NB4 (cell line): ENCODE measurements at regions not wholly inside any gene's neighbourhood (a gene's known extent, or its start where the extent isn't known, plus 50 kb on each side); places are given as distances from the start of the nearest gene placed in this dataset.
A peak's percentile ranks its signal among the peaks of the same experiment; 100 is the strongest.

Experiments
- DNase-seq: peaks from one replicate; pipeline ENCODE4 v3.0.0; 2010; ENCODE audit warnings: low read depth
- H3K4me3 ChIP-seq: one replicate; pipeline ENCODE4 v1.5.1; 2011; ENCODE audit warnings: mild to moderate bottlenecking, low read depth, low read length, moderate library complexity
- CTCF ChIP-seq: IDR thresholded peaks from one replicate; pipeline ENCODE4 v1.5.1; 2012; ENCODE audit warnings: low read depth, low read length
- MAX ChIP-seq: IDR thresholded peaks from 2 replicates; pipeline ENCODE4 v1.6.1; 2011; ENCODE audit warnings: low read depth, low read length
- MYC ChIP-seq: IDR thresholded peaks from 2 replicates; pipeline ENCODE4 v1.6.1; 2011; ENCODE audit warnings: low read depth, low read length
- POLR2A ChIP-seq: IDR thresholded peaks from 2 replicates; pipeline ENCODE4 v1.6.1; 2011; ENCODE audit warnings: mild to moderate bottlenecking; ENCODE audit not compliant: insufficient read length; ENCODE audit errors: extremely low read depth

DNA sequence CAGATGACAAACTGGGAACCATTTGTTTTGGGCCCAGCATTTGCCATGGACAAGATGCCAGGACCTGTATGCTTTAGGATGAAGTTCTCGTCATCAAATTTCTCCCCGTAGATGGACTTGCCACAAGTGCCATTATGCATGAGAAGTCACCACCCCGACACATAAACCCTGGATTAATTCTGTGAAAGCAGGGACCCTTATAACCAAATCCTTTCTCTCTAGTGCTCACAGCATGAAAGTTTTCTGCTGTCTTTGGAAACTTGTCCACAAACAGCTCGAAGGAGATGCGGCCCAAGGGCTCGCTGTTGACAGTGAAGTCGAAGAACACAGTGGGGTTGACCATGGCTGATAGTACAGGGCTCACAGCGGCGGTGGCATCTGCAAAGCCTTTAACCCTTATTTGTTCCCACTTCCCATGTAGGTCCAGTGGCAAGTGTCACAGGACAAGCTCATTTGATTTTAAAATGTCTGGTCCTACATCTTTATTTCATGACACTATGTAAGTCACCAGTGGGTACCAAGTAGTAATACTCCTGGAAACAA lies 75.2 kb upstream of the MIR17HG start:
- no peak overlapping the region for H3K4me3 ChIP-seq
- no peak for DNase-seq
- TF ChIP-seq POLR2A = no peak
- TF ChIP-seq MAX = no peak
- TF ChIP-seq MYC = no peak
- TF ChIP-seq CTCF = no peak

- no peak for DNase-seq
- no peak overlapping the region for H3K4me3 ChIP-seq
- TF ChIP-seq POLR2A (no peak), CTCF (no peak), MYC (no peak), MAX (no peak)
Measured at GRCh38 chr13:91273675-91274074, 73.8 kb upstream of the MIR17HG start.

GRCh38 chr13:91277013-91277676 lies 70.3 kb upstream of the MIR17HG start:
- TF ChIP-seq POLR2A (no peak), MAX (no peak), MYC (no peak), CTCF (no peak)
- DNase-seq = no peak
- H3K4me3 ChIP-seq = no peak overlapping the region

GRCh38 chr13:91278291-91278690 lies 69.2 kb upstream of the MIR17HG start:
- DNase-seq = no peak
- no peak for TF ChIP-seq MAX
- TF ChIP-seq MYC = no peak
- no peak for TF ChIP-seq CTCF
- no peak for TF ChIP-seq POLR2A
- no peak overlapping the region for H3K4me3 ChIP-seq

- TF ChIP-seq MAX = no peak
- no peak for TF ChIP-seq MYC
- no peak for TF ChIP-seq CTCF
- no peak for TF ChIP-seq POLR2A
- peak; percentile 11 for DNase-seq
- H3K4me3 ChIP-seq = no peak overlapping the region
Measured at GRCh38 chr13:91278888-91279287, 68.6 kb upstream of the MIR17HG start.
